K562 (cell line): ENCODE measurements at regions not wholly inside any gene's neighbourhood (a gene's known extent, or its start where the extent isn't known, plus 50 kb on each side); places are given as distances from the start of the nearest gene placed in this dataset.

ENCODE experiments used
- ATAC-seq: fragments of 200-7000 bp; cut with Tn5 transposase; 3 replicates; pipeline ENCODE4 v1.9.1; 2020; ENCODE audit warnings: moderate library complexity
- BruUV-seq: library from RNA; stranded (reverse); fragments of 400-500 nt; replicated peaks from 2 replicates; lab custom pipeline; 2021; lab: Mats Ljungman, UMichigan
- CTCF ChIA-PET: fragments of 300-600 bp; formaldehyde crosslinking; extraction: SDS; loops from one replicate; lab custom pipeline; 2021; ENCODE audit warnings: low intra/inter-chr PET ratio; lab: Yijun Ruan, JAX
- POLR2A ChIA-PET: fragments of 300-600, 350-650 bp; sonication (Branson Sonifier 250); formaldehyde crosslinking; extraction: SDS; loops from one replicate; lab custom pipeline; 2021; ENCODE audit warnings: antibody characterized with exemption, inconsistent platforms; lab: Yijun Ruan, JAX
- DNase-seq, 4 experiments: peaks; one replicate each; pipeline versions ENCODE4 v3.0.0 to v3.0.0-alpha.2; 2011 to 2018; ENCODE audit warnings: low spot score in 3 of 4, mixed read lengths in 3 of 4; ENCODE audit errors: extremely low read depth in 1 of 4
- FAIRE-seq: peaks from 2 replicates; lab custom pipeline; 2011; peaks lifted over from hg19 to GRCh38; lab: Jason Lieb, UNC
- H2AFZ ChIP-seq: 2 replicates; pipeline ENCODE4 v1.6.0; 2011; ENCODE audit warnings: low read depth, low read length, control low read depth, inconsistent platforms
- H3K27ac ChIP-seq: fragments of 200-600 bp; 3 replicates; pipeline ENCODE4 v1.8.0; 2011; ENCODE audit warnings: low read depth, mild to moderate bottlenecking, control low read depth, inconsistent platforms, low read length, moderate library complexity, mixed read lengths; ENCODE audit errors: extremely low read depth
- H3K27me3 ChIP-seq, 2 experiments: fragments of 300-600 bp in 1 of 2; 2 replicates in 1 of 2; 3 replicates in 1 of 2; pipeline versions ENCODE4 v1.6.0 to v1.8.0; 2011; ENCODE audit warnings: inconsistent platforms in 2 of 2, low read length in 2 of 2, mild to moderate bottlenecking in 1 of 2, mixed read lengths in 1 of 2, moderate library complexity in 1 of 2; ENCODE audit not compliant: control insufficient read depth in 2 of 2, insufficient read depth in 2 of 2
- H3K36me3 ChIP-seq: fragments of 300-600 bp; 3 replicates; pipeline ENCODE4 v1.8.0; 2011; ENCODE audit warnings: mild to moderate bottlenecking, low read length, inconsistent platforms; ENCODE audit not compliant: control insufficient read depth, insufficient read depth
- H3K4me1 ChIP-seq, 2 experiments: fragments of 200-600 bp in 1 of 2; replicated peaks in 1 of 2; 2 replicates in 1 of 2; 3 replicates in 1 of 2; pipeline versions ENCODE4 v1.5.1 to v1.8.0; 2011; ENCODE audit warnings: inconsistent platforms in 2 of 2, low read length in 2 of 2, mild to moderate bottlenecking in 1 of 2, mixed read lengths in 1 of 2, moderate library complexity in 1 of 2; ENCODE audit not compliant: control insufficient read depth in 2 of 2, insufficient read depth in 2 of 2
- H3K4me2 ChIP-seq: 2 replicates; pipeline ENCODE4 v1.6.1; 2011; ENCODE audit warnings: low read length, control low read depth, inconsistent platforms, mixed read lengths; ENCODE audit not compliant: insufficient read depth
- H3K4me3 ChIP-seq: fragments of 200-600 bp; sonication (generic), shearing (Covaris generic); 2 replicates; pipeline ENCODE4 v1.5.1; 2016; ENCODE audit warnings: control low read depth, inconsistent platforms
- H3K79me2 ChIP-seq: fragments of 200-600 bp; 3 replicates; pipeline ENCODE4 v1.8.0; 2011; ENCODE audit warnings: low read length, inconsistent platforms; ENCODE audit not compliant: control insufficient read depth, insufficient read depth
- H3K9ac ChIP-seq, 2 experiments: 2 replicates each; pipeline versions ENCODE4 v1.6.0 to v1.6.1; 2011; ENCODE audit warnings: low read depth in 2 of 2, low read length in 2 of 2, control low read depth in 1 of 2, inconsistent platforms in 1 of 2, mild to moderate bottlenecking in 1 of 2, mixed read lengths in 1 of 2; ENCODE audit not compliant: insufficient read depth in 1 of 2
- H3K9me1 ChIP-seq: one replicate; pipeline ENCODE4 v1.6.0; 2011; ENCODE audit warnings: inconsistent platforms, mild to moderate bottlenecking, low read length, moderate library complexity; ENCODE audit not compliant: control insufficient read depth, insufficient read depth
- H3K9me3 ChIP-seq: replicated peaks from 2 replicates; pipeline ENCODE4 v1.5.1; 2011; ENCODE audit warnings: low read depth, low read length, inconsistent platforms; ENCODE audit not compliant: control insufficient read depth, insufficient read depth
- H4K20me1 ChIP-seq: replicated peaks from 2 replicates; pipeline ENCODE4 v1.6.1; 2011; ENCODE audit warnings: low read length, inconsistent platforms, mixed read lengths; ENCODE audit not compliant: control insufficient read depth, insufficient read depth
- ARHGAP35 ChIP-seq: fragments of 450-650 bp; IDR thresholded peaks from 2 replicates; pipeline ENCODE4 v1.6.1; 2018; ENCODE audit not compliant: partially characterized antibody
- CEBPB ChIP-seq: fragments of 450-650 bp; IDR thresholded peaks from 2 replicates; pipeline ENCODE4 v1.6.1; 2016; ENCODE audit warnings: missing genetic modification characterization, missing compliant biosample characterization
- DNMT1 ChIP-seq: fragments of 450-650 bp; IDR thresholded peaks from 2 replicates; pipeline ENCODE4 v1.6.1; 2016; ENCODE audit warnings: antibody characterized with exemption, mild to moderate bottlenecking
- ERF ChIP-seq: fragments of 450-650 bp; formaldehyde crosslinking; IDR thresholded peaks from 2 replicates; pipeline ENCODE4 v1.4.0; 2020; ENCODE audit warnings: mild to moderate bottlenecking, mixed read lengths
- FIP1L1 ChIP-seq: fragments of 200-400 bp; formaldehyde crosslinking; IDR thresholded peaks from 2 replicates; pipeline ENCODE4 v1.6.1; 2018; ENCODE audit warnings: mild to moderate bottlenecking, low read depth, low read length; ENCODE audit not compliant: poor library complexity, severe bottlenecking
- FOXA1 ChIP-seq: fragments of 450-650 bp; IDR thresholded peaks from 2 replicates; pipeline ENCODE4 v1.6.1; 2016; ENCODE audit warnings: mild to moderate bottlenecking, borderline replicate concordance
- MAFK ChIP-seq: IDR thresholded peaks from 2 replicates; pipeline ENCODE4 v1.6.1; 2011; ENCODE audit warnings: low read length, improper control_type of control experiment
- MEF2D ChIP-seq: conservative IDR thresholded peaks from 2 replicates; pipeline ENCODE4 v1.6.1; 2016; ENCODE audit warnings: low read depth, missing genetic modification characterization, missing compliant biosample characterization
- NCOA6 ChIP-seq: fragments of 450-650 bp; IDR thresholded peaks from 2 replicates; pipeline ENCODE4 v1.6.1; 2017; ENCODE audit warnings: mild to moderate bottlenecking
- NFATC3 ChIP-seq: fragments of 450-650 bp; IDR thresholded peaks from 2 replicates; pipeline ENCODE4 v1.6.1; 2017; ENCODE audit warnings: mild to moderate bottlenecking
- XRCC4 ChIP-seq: IDR thresholded peaks from one replicate; pipeline ENCODE4 v1.6.1; 2011; ENCODE audit not compliant: insufficient read depth, insufficient read length; ENCODE audit errors: extremely low read depth
- ZBTB17 ChIP-seq: fragments of 450-650 bp; formaldehyde crosslinking; IDR thresholded peaks from 2 replicates; pipeline ENCODE4 v1.4.0; 2020; ENCODE audit warnings: mild to moderate bottlenecking
- ZEB2 ChIP-seq: fragments of 450-650 bp; IDR thresholded peaks from 2 replicates; pipeline ENCODE4 v1.6.1; 2016
- ZFP36 ChIP-seq: fragments of 150-350 bp; IDR thresholded peaks from 2 replicates; pipeline ENCODE4 v1.6.1; 2018; ENCODE audit warnings: low read length, low read depth; ENCODE audit not compliant: partially characterized antibody
- WGBS: fragments of 100-300 bp; shearing (Covaris generic); methylation state at CpG from one replicate; pipeline ENCODE4 v1.1.6; 2016; ENCODE audit warnings: low coverage, mixed read lengths; ENCODE audit not compliant: insufficient coverage; ENCODE audit errors: missing lambda C conversion rate; 5-methylcytosine and 5-hydroxymethylcytosine counted together
- in situ Hi-C: fragments of 300-500 bp; cut with MboI; formaldehyde crosslinking; loops from 4 replicates; pipeline ENCODE4 v1.15.0; 2018; ENCODE audit warnings: inconsistent platforms, mixed read lengths
- intact Hi-C: fragments of 100-400 bp; cut with micrococcal nuclease; formaldehyde crosslinking; loops from 2 replicates; pipeline ENCODE4 v1.14.2; 2022
- TF ChIP-seq, protein P1 (sequence below): sonication (generic); formaldehyde crosslinking; IDR thresholded peaks from 2 replicates; pipeline ENCODE4 v1.8.1; 2023; ENCODE audit warnings: mild to moderate bottlenecking, missing genetic modification reagents
- TF ChIP-seq, protein P2 (sequence below): sonication (generic); formaldehyde crosslinking; IDR thresholded peaks from 2 replicates; pipeline ENCODE4 v1.8.0; 2023; ENCODE audit warnings: mild to moderate bottlenecking, missing genetic modification reagents
- TF ChIP-seq, protein P3 (sequence below): fragments of 250-450 bp; sonication (Bioruptor Pico); IDR thresholded peaks from 2 replicates; pipeline ENCODE4 v1.8.0; 2021; ENCODE audit warnings: moderate library complexity, mild to moderate bottlenecking, inconsistent platforms
- TF ChIP-seq, protein P4 (sequence below): fragments of 450-650 bp; formaldehyde crosslinking; conservative IDR thresholded peaks from 2 replicates; pipeline ENCODE4 v1.4.0; 2022; ENCODE audit warnings: mild to moderate bottlenecking, missing genetic modification characterization
- TF ChIP-seq, protein P5 (sequence below): fragments of 250-450 bp; sonication (Bioruptor Pico); IDR thresholded peaks from 2 replicates; pipeline ENCODE4 v1.6.1; 2021; ENCODE audit warnings: mild to moderate bottlenecking

DNA sequence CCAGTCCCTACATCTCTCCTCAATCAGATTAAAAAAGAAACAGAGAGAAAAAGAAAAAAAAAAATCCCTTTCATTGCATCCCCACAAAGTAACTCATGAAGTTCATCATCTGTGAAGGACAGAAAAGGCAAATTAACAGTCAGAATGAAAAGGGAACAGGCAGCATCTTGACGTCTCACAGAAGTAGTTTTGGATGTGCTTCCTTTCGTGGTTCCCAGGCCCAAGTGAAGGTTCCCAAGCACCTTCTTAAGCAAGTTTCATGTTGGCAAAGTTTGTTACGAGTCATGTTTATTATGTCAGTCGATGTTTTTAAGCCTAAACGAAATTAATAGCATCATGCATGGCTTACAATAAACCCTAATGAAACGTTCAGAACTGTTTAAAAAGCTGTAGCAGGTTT is 475.2 kb downstream of the SETD4 start:
- no peak overlapping the region for H3K9ac ChIP-seq
- H4K20me1 ChIP-seq: no peaks in the 10 kb centered on the region
- ChIA-PET POLR2A (no interaction called here), CTCF (no interaction called here)
- no TSS peak for BruUV-seq
- no peaks in the 10 kb centered on the region for H3K79me2 ChIP-seq
- WGBS: 9% methylated on average over 6 of the region's 6 CpGs
- H3K4me2 ChIP-seq: no peak overlapping the region
- H3K9me3 ChIP-seq: no peaks in the 10 kb centered on the region
- H3K36me3 ChIP-seq: no peaks in the 10 kb centered on the region
- no peak overlapping the region for H3K27ac ChIP-seq
- intact Hi-C loops (no loop called here), in situ Hi-C loops (no loop called here)
- TF ChIP-seq ZBTB17 (CRISPR knock-in tag) (no peak), NFATC3 (no peak), ERF (no peak), ARHGAP35 (no peak), ZFP36 (no peak), FOXA1 (no peak), MEF2D (tag) (no peak), CEBPB (tag) (no peak), NCOA6 (no peak), FIP1L1 (no peak), MAFK (no peak), ZEB2 (no peak), DNMT1 (no peak), XRCC4 (no peak)
- TF ChIP-seq, protein P1, sequence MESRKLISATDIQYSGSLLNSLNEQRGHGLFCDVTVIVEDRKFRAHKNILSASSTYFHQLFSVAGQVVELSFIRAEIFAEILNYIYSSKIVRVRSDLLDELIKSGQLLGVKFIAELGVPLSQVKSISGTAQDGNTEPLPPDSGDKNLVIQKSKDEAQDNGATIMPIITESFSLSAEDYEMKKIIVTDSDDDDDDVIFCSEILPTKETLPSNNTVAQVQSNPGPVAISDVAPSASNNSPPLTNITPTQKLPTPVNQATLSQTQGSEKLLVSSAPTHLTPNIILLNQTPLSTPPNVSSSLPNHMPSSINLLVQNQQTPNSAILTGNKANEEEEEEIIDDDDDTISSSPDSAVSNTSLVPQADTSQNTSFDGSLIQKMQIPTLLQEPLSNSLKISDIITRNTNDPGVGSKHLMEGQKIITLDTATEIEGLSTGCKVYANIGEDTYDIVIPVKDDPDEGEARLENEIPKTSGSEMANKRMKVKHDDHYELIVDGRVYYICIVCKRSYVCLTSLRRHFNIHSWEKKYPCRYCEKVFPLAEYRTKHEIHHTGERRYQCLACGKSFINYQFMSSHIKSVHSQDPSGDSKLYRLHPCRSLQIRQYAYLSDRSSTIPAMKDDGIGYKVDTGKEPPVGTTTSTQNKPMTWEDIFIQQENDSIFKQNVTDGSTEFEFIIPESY (CRISPR knock-in tag): no peak
- TF ChIP-seq, protein P2, sequence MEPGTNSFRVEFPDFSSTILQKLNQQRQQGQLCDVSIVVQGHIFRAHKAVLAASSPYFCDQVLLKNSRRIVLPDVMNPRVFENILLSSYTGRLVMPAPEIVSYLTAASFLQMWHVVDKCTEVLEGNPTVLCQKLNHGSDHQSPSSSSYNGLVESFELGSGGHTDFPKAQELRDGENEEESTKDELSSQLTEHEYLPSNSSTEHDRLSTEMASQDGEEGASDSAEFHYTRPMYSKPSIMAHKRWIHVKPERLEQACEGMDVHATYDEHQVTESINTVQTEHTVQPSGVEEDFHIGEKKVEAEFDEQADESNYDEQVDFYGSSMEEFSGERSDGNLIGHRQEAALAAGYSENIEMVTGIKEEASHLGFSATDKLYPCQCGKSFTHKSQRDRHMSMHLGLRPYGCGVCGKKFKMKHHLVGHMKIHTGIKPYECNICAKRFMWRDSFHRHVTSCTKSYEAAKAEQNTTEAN (CRISPR knock-in tag): no peak
- TF ChIP-seq, protein P3, sequence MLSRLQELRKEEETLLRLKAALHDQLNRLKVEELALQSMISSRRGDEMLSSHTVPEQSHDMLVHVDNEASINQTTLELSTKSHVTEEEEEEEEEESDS (CRISPR knock-in tag): no peak
- TF ChIP-seq, protein P4, sequence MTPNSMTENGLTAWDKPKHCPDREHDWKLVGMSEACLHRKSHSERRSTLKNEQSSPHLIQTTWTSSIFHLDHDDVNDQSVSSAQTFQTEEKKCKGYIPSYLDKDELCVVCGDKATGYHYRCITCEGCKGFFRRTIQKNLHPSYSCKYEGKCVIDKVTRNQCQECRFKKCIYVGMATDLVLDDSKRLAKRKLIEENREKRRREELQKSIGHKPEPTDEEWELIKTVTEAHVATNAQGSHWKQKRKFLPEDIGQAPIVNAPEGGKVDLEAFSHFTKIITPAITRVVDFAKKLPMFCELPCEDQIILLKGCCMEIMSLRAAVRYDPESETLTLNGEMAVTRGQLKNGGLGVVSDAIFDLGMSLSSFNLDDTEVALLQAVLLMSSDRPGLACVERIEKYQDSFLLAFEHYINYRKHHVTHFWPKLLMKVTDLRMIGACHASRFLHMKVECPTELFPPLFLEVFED (CRISPR knock-in tag): no peak
- TF ChIP-seq, protein P5, sequence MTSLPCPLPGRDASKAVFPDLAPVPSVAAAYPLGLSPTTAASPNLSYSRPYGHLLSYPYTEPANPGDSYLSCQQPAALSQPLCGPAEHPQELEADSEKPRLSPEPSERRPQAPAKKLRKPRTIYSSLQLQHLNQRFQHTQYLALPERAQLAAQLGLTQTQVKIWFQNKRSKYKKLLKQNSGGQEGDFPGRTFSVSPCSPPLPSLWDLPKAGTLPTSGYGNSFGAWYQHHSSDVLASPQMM (CRISPR knock-in tag): no peak
- FAIRE-seq: no peak
- no peak overlapping the region for H3K4me3 ChIP-seq
- ATAC-seq: no peak
- H3K4me1 ChIP-seq: no peaks in the 10 kb centered on the region
- no peak for DNase-seq
- H3K27me3 ChIP-seq: peaks cover 5 to 9% of the 10 kb centered on the region in 2 experiments; a peak in 4 of 5 replicates
- H2AFZ ChIP-seq: no peak overlapping the region
- H3K9me1 ChIP-seq: no peaks in the 10 kb centered on the region
